ENCODE measurements at regions not wholly inside any gene's neighbourhood (a gene's known extent, or its start where the extent isn't known, plus 50 kb on each side); places are given as distances from the start of the nearest gene placed in this dataset.

GRCh38 chr13:72384879-72385278 is 342.6 kb downstream of the MZT1 start:
- TF ChIP-seq EZH2phosphoT487 (conservative IDR thresholded peaks at IDR 0.05; ENCODE audit: low read length) (no peak), CTCF (IDR thresholded peaks at IDR 0.05; ENCODE audit: insufficient read depth, low read length, poor library complexity, severe bottlenecking) (no peak)

GRCh38 chr13:72384186-72384823 is 343.1 kb downstream of the MZT1 start:
- Histone ChIP-seq H3K27me3 (ENCODE audit: low read length) (no peaks in the 10 kb centered on the region), H3K36me3 (ENCODE audit: low read length) (no peaks in the 10 kb centered on the region), H3K4me2 (ENCODE audit: low read depth, low read length, poor library complexity, severe bottlenecking) (no peak overlapping the region), H3K79me2 (ENCODE audit: insufficient read depth, low read length) (no peaks in the 10 kb centered on the region), H2AFZ (ENCODE audit: low read depth, low read length, severe bottlenecking) (no peak overlapping the region), H3K9me3 (ENCODE audit: insufficient read depth, low read length) (no peaks in the 10 kb centered on the region), H3K9me2 (replicated peaks; ENCODE audit: insufficient read depth, low read length) (no peaks in the 10 kb centered on the region), H3K4me3 (ENCODE audit: insufficient read depth, low read length, poor library complexity, severe bottlenecking) (no peak overlapping the region), H3F3A (ENCODE audit: insufficient read depth) (no peaks in the 10 kb centered on the region), H3K9ac (ENCODE audit: low read length) (no peak overlapping the region), H4K20me1 (ENCODE audit: low read depth, low read length) (no peaks in the 10 kb centered on the region), H3K27ac (ENCODE audit: low read depth, low read length) (no peak overlapping the region)
- TF ChIP-seq EZH2phosphoT487 (conservative IDR thresholded peaks at IDR 0.05; ENCODE audit: low read length) (no peak), CTCF (IDR thresholded peaks at IDR 0.05; ENCODE audit: insufficient read depth, low read length, poor library complexity, severe bottlenecking) (no peak)

More at GRCh38 chr13:72384879-72385278, 342.6 kb downstream of the MZT1 start:
- H3K27me3 ChIP-seq (ENCODE audit: low read length) = no peaks in the 10 kb centered on the region
- H3K4me2 ChIP-seq (ENCODE audit: low read depth, low read length, poor library complexity, severe bottlenecking) = no peak overlapping the region
- no peak overlapping the region for H2AFZ ChIP-seq (ENCODE audit: low read depth, low read length, severe bottlenecking)
- no peaks in the 10 kb centered on the region for H3F3A ChIP-seq (ENCODE audit: insufficient read depth)
- H3K9ac ChIP-seq (ENCODE audit: low read length) = no peak overlapping the region
- H3K36me3 ChIP-seq (ENCODE audit: low read length) = no peaks in the 10 kb centered on the region
- no peaks in the 10 kb centered on the region for H4K20me1 ChIP-seq (ENCODE audit: low read depth, low read length)
- H3K9me3 ChIP-seq (ENCODE audit: insufficient read depth, low read length) = no peaks in the 10 kb centered on the region
- H3K4me3 ChIP-seq (ENCODE audit: insufficient read depth, low read length, poor library complexity, severe bottlenecking) = no peak overlapping the region
- H3K9me2 ChIP-seq (replicated peaks; ENCODE audit: insufficient read depth, low read length) = no peaks in the 10 kb centered on the region
- H3K27ac ChIP-seq (ENCODE audit: low read depth, low read length) = no peak overlapping the region
- H3K79me2 ChIP-seq (ENCODE audit: insufficient read depth, low read length) = no peaks in the 10 kb centered on the region

GRCh38 chr13:72383646-72384045 is 343.8 kb downstream of the MZT1 start:
- no peak for TF ChIP-seq EZH2phosphoT487 (conservative IDR thresholded peaks at IDR 0.05; ENCODE audit: low read length)
- no peak for TF ChIP-seq CTCF (IDR thresholded peaks at IDR 0.05; ENCODE audit: insufficient read depth, low read length, poor library complexity, severe bottlenecking)
- no peaks in the 10 kb centered on the region for H3K27me3 ChIP-seq (ENCODE audit: low read length)
- no peak overlapping the region for H3K27ac ChIP-seq (ENCODE audit: low read depth, low read length)
- H3F3A ChIP-seq (ENCODE audit: insufficient read depth) = no peaks in the 10 kb centered on the region
- H3K9me2 ChIP-seq (replicated peaks; ENCODE audit: insufficient read depth, low read length) = no peaks in the 10 kb centered on the region
- no peaks in the 10 kb centered on the region for H3K79me2 ChIP-seq (ENCODE audit: insufficient read depth, low read length)
- H3K4me3 ChIP-seq (ENCODE audit: insufficient read depth, low read length, poor library complexity, severe bottlenecking) = no peak overlapping the region
- H4K20me1 ChIP-seq (ENCODE audit: low read depth, low read length) = no peaks in the 10 kb centered on the region
- no peak overlapping the region for H3K4me2 ChIP-seq (ENCODE audit: low read depth, low read length, poor library complexity, severe bottlenecking)
- H3K36me3 ChIP-seq (ENCODE audit: low read length) = no peaks in the 10 kb centered on the region
- no peaks in the 10 kb centered on the region for H3K9me3 ChIP-seq (ENCODE audit: insufficient read depth, low read length)
- no peak overlapping the region for H2AFZ ChIP-seq (ENCODE audit: low read depth, low read length, severe bottlenecking)
- no peak overlapping the region for H3K9ac ChIP-seq (ENCODE audit: low read length)

Data from SU-DHL-6 (cell line).